Stimulated activated CD4-positive, alpha-beta T cell treated with anti-CD3 and anti-CD28 coated beads, Interleukin-1b, Interleukin-23, amount 100 ng/mL, for 24 hours (primary cell): ENCODE measurements at regions not wholly inside any gene's neighbourhood (a gene's known extent, or its start where the extent isn't known, plus 50 kb on each side); places are given as distances from the start of the nearest gene placed in this dataset.

Source experiments
- DNase-seq, 4 experiments: peaks; one replicate each; pipeline ENCODE4 v3.0.0-alpha.2; 2020; ENCODE audit warnings: low read depth in 4 of 4, low spot score in 1 of 4

GRCh38 chr7:67413670-67414069 lies 417.0 kb downstream of the TYW1 start:
- DNase-seq: no peak

GRCh38 chr7:67414858-67415257 lies 418.2 kb downstream of the TYW1 start:
- no peak for DNase-seq

GRCh38 chr7:67422601-67423000 lies 426.0 kb downstream of the TYW1 start:
- no peak for DNase-seq

- no peak for DNase-seq
Observed at GRCh38 chr7:67423065-67423464, 426.4 kb downstream of the TYW1 start.

- no peak for DNase-seq
Observed at GRCh38 chr7:67426654-67427053, 430.0 kb downstream of the TYW1 start.

GRCh38 chr7:67429735-67430134 lies 433.1 kb downstream of the TYW1 start:
- no peak for DNase-seq

- no peak for DNase-seq
Observed at GRCh38 chr7:67432536-67433234, 436.1 kb downstream of the TYW1 start.

GRCh38 chr7:67435894-67436535 lies 439.4 kb downstream of the TYW1 start:
- DNase-seq: no peak

- DNase-seq: no peak
Observed at GRCh38 chr7:67438198-67438882, 441.7 kb downstream of the TYW1 start.

GRCh38 chr7:67438913-67439505 lies 442.4 kb downstream of the TYW1 start:
- DNase-seq: no peak

GRCh38 chr7:67440321-67440720 lies 443.7 kb downstream of the TYW1 start:
- DNase-seq: no peak

GRCh38 chr7:67445728-67446127 lies 449.1 kb downstream of the TYW1 start:
- DNase-seq: no peak

GRCh38 chr7:67447297-67447696 lies 450.7 kb downstream of the TYW1 start:
- no peak for DNase-seq

- no peak for DNase-seq
Observed at GRCh38 chr7:67448271-67448670, 451.6 kb downstream of the TYW1 start.

- DNase-seq: no peak
Observed at GRCh38 chr7:67450171-67450570, 453.5 kb downstream of the TYW1 start.

- no peak for DNase-seq
Observed at GRCh38 chr7:67451306-67451705, 454.7 kb downstream of the TYW1 start.

GRCh38 chr7:67452516-67453026 lies 455.9 kb downstream of the TYW1 start:
- no peak for DNase-seq

- DNase-seq: no peak
Observed at GRCh38 chr7:67453580-67454380, 457.1 kb downstream of the TYW1 start.

GRCh38 chr7:67455508-67455907 lies 458.9 kb downstream of the TYW1 start:
- no peak for DNase-seq

- no peak for DNase-seq
Observed at GRCh38 chr7:67462781-67463191, 466.2 kb downstream of the TYW1 start.

- DNase-seq: no peak
Observed at GRCh38 chr7:67463316-67463715, 466.7 kb downstream of the TYW1 start.
